Breast epithelium (tissue), 4 donors: ENCODE measurements at regions not wholly inside any gene's neighbourhood (a gene's known extent, or its start where the extent isn't known, plus 50 kb on each side); places are given as distances from the start of the nearest gene placed in this dataset.
A peak's percentile ranks its signal among the peaks of the same experiment; 100 is the strongest.

Experiments used
- DNase-seq, 2 donors: peaks; one replicate each; pipeline ENCODE4 v3.0.0-alpha.2; 2019; ENCODE audit warnings: low spot score in 2 of 2
- H3K27ac ChIP-seq, 2 donors: fragments of 200-600 bp; sonication (generic) in 1 of 2; one replicate each; pipeline ENCODE4 v1.5.1; 2016 to 2019; ENCODE audit warnings: mild to moderate bottlenecking in 1 of 2
- H3K27me3 ChIP-seq, 2 donors: fragments of 200-600 bp; sonication (generic) in 1 of 2; one replicate each; pipeline versions ENCODE4 v1.5.1 to v1.6.0; 2017 to 2019; ENCODE audit warnings: control low read depth in 1 of 2, mild to moderate bottlenecking in 1 of 2
- H3K36me3 ChIP-seq: fragments of 200-600 bp; one replicate; pipeline ENCODE4 v1.5.1; 2019
- H3K4me1 ChIP-seq, 2 donors: fragments of 200-600 bp; sonication (generic); one replicate each; pipeline ENCODE4 v1.5.1; 2016 to 2019; ENCODE audit warnings: control low read depth in 1 of 2
- H3K4me3 ChIP-seq, 3 donors: fragments of 200-600 bp; sonication (generic); 1 replicate in 2 of 3; 2 replicates in 1 of 3; pipeline ENCODE4 v1.5.1; 2016 to 2019; ENCODE audit warnings: mild to moderate bottlenecking in 3 of 3, moderate library complexity in 2 of 3
- H3K9me3 ChIP-seq, 2 donors: fragments of 200-600 bp; sonication (generic) in 1 of 2; one replicate each; pipeline ENCODE4 v1.5.1; 2016 to 2019; ENCODE audit warnings: control low read depth in 1 of 2
- CTCF ChIP-seq, 3 donors: fragments of 450-650 bp; IDR thresholded peaks; one replicate each; pipeline ENCODE4 v1.5.1; 2016 to 2017; ENCODE audit warnings: antibody characterized with exemption in 3 of 3, mild to moderate bottlenecking in 3 of 3, moderate library complexity in 3 of 3
- POLR2A ChIP-seq: fragments of 450-650 bp; IDR thresholded peaks from one replicate; pipeline ENCODE4 v1.6.1; 2016; ENCODE audit warnings: antibody characterized with exemption, mild to moderate bottlenecking, moderate library complexity
- POLR2AphosphoS5 ChIP-seq, 3 donors: sonication (generic); formaldehyde crosslinking; IDR thresholded peaks; one replicate each; pipeline ENCODE4 v1.6.1; 2017; ENCODE audit warnings: antibody characterized with exemption in 3 of 3
- intact Hi-C: fragments of 100-400 bp; cut with DNase I; formaldehyde crosslinking; loops from one replicate; pipeline ENCODE4 v1.15.1; 2023; ENCODE audit warnings: low total_unique reads

GRCh38 chr3:152208439-152208838 is 60.3 kb upstream of the MBNL1 start:
- TF ChIP-seq CTCF (IDR thresholded peaks at IDR 0.05): no peak
- TF ChIP-seq POLR2AphosphoS5 (IDR thresholded peaks at IDR 0.05): no peak
- TF ChIP-seq POLR2A: no peak
- no peak overlapping the region for H3K4me3 ChIP-seq
- H3K4me1 ChIP-seq: no peaks in the 10 kb centered on the region
- intact Hi-C loops: no loop called here
- H3K9me3 ChIP-seq: no peaks in the 10 kb centered on the region
- no peak for DNase-seq
- H3K27ac ChIP-seq: no peak overlapping the region
- no peaks in the 10 kb centered on the region for H3K36me3 ChIP-seq
- no peaks in the 10 kb centered on the region for H3K27me3 ChIP-seq

GRCh38 chr3:152209060-152209459 is 59.7 kb upstream of the MBNL1 start:
- no peak overlapping the region for H3K4me3 ChIP-seq
- no peaks in the 10 kb centered on the region for H3K27me3 ChIP-seq
- no peaks in the 10 kb centered on the region for H3K36me3 ChIP-seq
- H3K4me1 ChIP-seq: no peaks in the 10 kb centered on the region
- TF ChIP-seq POLR2AphosphoS5 (IDR thresholded peaks at IDR 0.05): no peak
- DNase-seq: no peak
- no peaks in the 10 kb centered on the region for H3K9me3 ChIP-seq
- intact Hi-C loops: no loop called here
- no peak overlapping the region for H3K27ac ChIP-seq

- no peaks in the 10 kb centered on the region for H3K36me3 ChIP-seq
- no peak overlapping the region for H3K4me3 ChIP-seq
- TF ChIP-seq CTCF (IDR thresholded peaks at IDR 0.05): no peak
- TF ChIP-seq POLR2A: no peak
- TF ChIP-seq POLR2AphosphoS5 (IDR thresholded peaks at IDR 0.05): no peak
- H3K9me3 ChIP-seq: no peaks in the 10 kb centered on the region
- no peaks in the 10 kb centered on the region for H3K4me1 ChIP-seq
- no peak for DNase-seq
- intact Hi-C loops: no loop called here
- H3K27me3 ChIP-seq: no peaks in the 10 kb centered on the region
- no peak overlapping the region for H3K27ac ChIP-seq
These were observed 59.0 kb upstream of the MBNL1 start for GRCh38 chr3:152209776-152210175.

GRCh38 chr3:152210697-152211096 is 58.0 kb upstream of the MBNL1 start:
- Histone ChIP-seq H3K36me3 (no peaks in the 10 kb centered on the region), H3K4me3 (no peak overlapping the region), H3K27ac (no peak overlapping the region), H3K27me3 (no peaks in the 10 kb centered on the region), H3K4me1 (no peaks in the 10 kb centered on the region), H3K9me3 (no peaks in the 10 kb centered on the region)
- intact Hi-C loops: no loop called here
- TF ChIP-seq POLR2A (no peak), POLR2AphosphoS5 (IDR thresholded peaks at IDR 0.05) (no peak), CTCF (IDR thresholded peaks at IDR 0.05) (no peak)
- DNase-seq: no peak

GRCh38 chr3:152211655-152212054 is 57.1 kb upstream of the MBNL1 start:
- Histone ChIP-seq H3K9me3 (no peaks in the 10 kb centered on the region), H3K27me3 (no peaks in the 10 kb centered on the region), H3K36me3 (no peaks in the 10 kb centered on the region), H3K27ac (no peak overlapping the region), H3K4me1 (no peaks in the 10 kb centered on the region), H3K4me3 (no peak overlapping the region)
- DNase-seq: no peak
- intact Hi-C loops: no loop called here
- TF ChIP-seq POLR2A (no peak), POLR2AphosphoS5 (IDR thresholded peaks at IDR 0.05) (no peak), CTCF (IDR thresholded peaks at IDR 0.05) (no peak)

- Histone ChIP-seq H3K27me3 (no peaks in the 10 kb centered on the region), H3K27ac (peak overlapping the region in 1 of 2 donors; percentile 32), H3K9me3 (no peaks in the 10 kb centered on the region), H3K36me3 (no peaks in the 10 kb centered on the region), H3K4me1 (no peaks in the 10 kb centered on the region), H3K4me3 (no peak overlapping the region)
- intact Hi-C loops: no loop called here
- DNase-seq: no peak
- TF ChIP-seq POLR2AphosphoS5 (IDR thresholded peaks at IDR 0.05) (no peak), CTCF (IDR thresholded peaks at IDR 0.05) (no peak), POLR2A (no peak)
These were observed 55.5 kb upstream of the MBNL1 start for GRCh38 chr3:152213203-152213602.
